Ectodermal cell (in vitro differentiated cells): ENCODE measurements at regions not wholly inside any gene's neighbourhood (a gene's known extent, or its start where the extent isn't known, plus 50 kb on each side); places are given as distances from the start of the nearest gene placed in this dataset.
"Not testable (repeated sequence)": the region's sequence is repeated elsewhere in the genome, so short reads cannot be mapped to it uniquely, and the experiment has no call there.

Source experiments
- H3K27ac ChIP-seq: 2 replicates; pipeline ENCODE4 v1.7.0; 2013; ENCODE audit warnings: mild to moderate bottlenecking, low read depth, low read length; ENCODE audit not compliant: insufficient read depth, poor library complexity, severe bottlenecking
- H3K27me3 ChIP-seq: 2 replicates; pipeline ENCODE4 v1.7.0; 2013; ENCODE audit warnings: mild to moderate bottlenecking, low read length; ENCODE audit not compliant: insufficient read depth, control insufficient read depth, poor library complexity, severe bottlenecking
- H3K36me3 ChIP-seq: one replicate; pipeline ENCODE4 v1.7.0; 2013; ENCODE audit warnings: low read length; ENCODE audit not compliant: control insufficient read depth, insufficient read depth
- H3K4me1 ChIP-seq: one replicate; pipeline ENCODE4 v1.7.0; 2013; ENCODE audit warnings: low read length; ENCODE audit not compliant: control insufficient read depth, insufficient read depth
- H3K4me3 ChIP-seq: 2 replicates; pipeline ENCODE4 v1.7.0; 2013; ENCODE audit warnings: low read depth, low read length, control low read depth; ENCODE audit not compliant: insufficient read depth
- H3K9me3 ChIP-seq: 2 replicates; pipeline ENCODE4 v1.7.0; 2013; ENCODE audit warnings: mild to moderate bottlenecking, low read length, moderate library complexity; ENCODE audit not compliant: control insufficient read depth
- WGBS, 2 experiments: methylation state at CpG; one replicate each; pipeline ENCODE4 v1.1.7; 2013; ENCODE audit warnings: missing lambda C conversion rate in 2 of 2; 5-methylcytosine and 5-hydroxymethylcytosine counted together

- 95 to 100% methylated on average over 2 of the region's 3 CpGs for whole genome bisulfite sequencing, 2 experiments
- no peak overlapping the region for H3K4me3 ChIP-seq
- H3K27me3 ChIP-seq: no peaks in the 10 kb centered on the region
- no peaks in the 10 kb centered on the region for H3K4me1 ChIP-seq
- no peaks in the 10 kb centered on the region for H3K9me3 ChIP-seq
- H3K27ac ChIP-seq: no peak overlapping the region
- no peaks in the 10 kb centered on the region for H3K36me3 ChIP-seq
Observed at GRCh38 chr4:123530357-123530756, 133.8 kb downstream of the SPRY1 start.

- H3K4me1 ChIP-seq: no peaks in the 10 kb centered on the region
- no peaks in the 10 kb centered on the region for H3K27me3 ChIP-seq
- no peaks in the 10 kb centered on the region for H3K9me3 ChIP-seq
- no peak overlapping the region for H3K4me3 ChIP-seq
- H3K27ac ChIP-seq: no peak overlapping the region
- no peaks in the 10 kb centered on the region for H3K36me3 ChIP-seq
- 100% methylated on average over 1 of the region's 1 CpG; no CpG with 5 or more reads in 1 of the 2 experiments for WGBS, 2 experiments
Observed at GRCh38 chr4:123535037-123535748, 138.6 kb downstream of the SPRY1 start.

- Histone ChIP-seq H3K36me3 (no peaks in the 10 kb centered on the region), H3K4me1 (no peaks in the 10 kb centered on the region), H3K4me3 (no peak overlapping the region), H3K27ac (no peak overlapping the region), H3K27me3 (no peaks in the 10 kb centered on the region), H3K9me3 (no peaks in the 10 kb centered on the region)
- WGBS, 2 experiments: 86 to 90% methylated on average over 5 of the region's 6 CpGs
Observed at GRCh38 chr4:123536225-123536624, 139.6 kb downstream of the SPRY1 start.

GRCh38 chr4:123537906-123538402 is 141.4 kb downstream of the SPRY1 start:
- not testable (repeated sequence) for H3K27ac ChIP-seq, H3K27me3 ChIP-seq, H3K4me3 ChIP-seq, H3K4me1 ChIP-seq, H3K9me3 ChIP-seq, H3K36me3 ChIP-seq
- 93% methylated on average over 38 to 39 of the region's 39 CpGs for WGBS, 2 experiments

GRCh38 chr4:123545667-123546572 is 149.3 kb downstream of the SPRY1 start:
- Histone ChIP-seq H3K27me3 (peaks cover 9% of the 10 kb centered on the region), H3K9me3 (no peaks in the 10 kb centered on the region), H3K4me3 (no peak overlapping the region), H3K4me1 (peaks cover 5% of the 10 kb centered on the region), H3K36me3 (no peaks in the 10 kb centered on the region), H3K27ac (no peak overlapping the region)
- WGBS, 2 experiments: 84 to 93% methylated on average over 7 of the region's 7 CpGs

- 65 to 67% methylated on average over 9 of the region's 9 CpGs for WGBS, 2 experiments
- no peaks in the 10 kb centered on the region for H3K9me3 ChIP-seq
- H3K4me3 ChIP-seq: no peak overlapping the region
- no peak overlapping the region for H3K27ac ChIP-seq
- peaks cover 9% of the 10 kb centered on the region for H3K27me3 ChIP-seq
- H3K36me3 ChIP-seq: no peaks in the 10 kb centered on the region
- peaks cover 5% of the 10 kb centered on the region for H3K4me1 ChIP-seq
Observed at GRCh38 chr4:123546573-123547060, 150.0 kb downstream of the SPRY1 start.

- H3K27me3 ChIP-seq: peaks cover 9% of the 10 kb centered on the region
- no peaks in the 10 kb centered on the region for H3K9me3 ChIP-seq
- H3K36me3 ChIP-seq: no peaks in the 10 kb centered on the region
- H3K4me3 ChIP-seq: no peak overlapping the region
- peaks cover 5% of the 10 kb centered on the region for H3K4me1 ChIP-seq
- WGBS, 2 experiments: 29 to 32% methylated on average over 26 of the region's 26 CpGs
- H3K27ac ChIP-seq: no peak overlapping the region
Observed at GRCh38 chr4:123547216-123548165, 150.9 kb downstream of the SPRY1 start.

- H3K27ac ChIP-seq: no peak overlapping the region
- 75 to 100% methylated on average over 2 to 4 of the region's 4 CpGs for WGBS, 2 experiments
- H3K9me3 ChIP-seq: no peaks in the 10 kb centered on the region
- peaks cover 6% of the 10 kb centered on the region for H3K4me1 ChIP-seq
- no peak overlapping the region for H3K4me3 ChIP-seq
- H3K36me3 ChIP-seq: no peaks in the 10 kb centered on the region
- H3K27me3 ChIP-seq: peaks cover 2% of the 10 kb centered on the region
Observed at GRCh38 chr4:123553279-123553678, 156.7 kb downstream of the SPRY1 start.

- WGBS, 2 experiments: 86 to 90% methylated on average over 2 to 3 of the region's 3 CpGs
- Histone ChIP-seq H3K4me3 (no peak overlapping the region), H3K27ac (no peak overlapping the region), H3K27me3 (no peaks in the 10 kb centered on the region), H3K9me3 (no peaks in the 10 kb centered on the region), H3K4me1 (peaks cover 6% of the 10 kb centered on the region), H3K36me3 (no peaks in the 10 kb centered on the region)
Observed at GRCh38 chr4:123553733-123554637, 157.4 kb downstream of the SPRY1 start.
